GM18517 (cell line): ENCODE measurements at regions not wholly inside any gene's neighbourhood (a gene's known extent, or its start where the extent isn't known, plus 50 kb on each side); places are given as distances from the start of the nearest gene placed in this dataset.

Source experiments
- ATAC-seq: cut with Tn5 transposase; IDR thresholded peaks from one replicate; pipeline ENCODE4 v1.9.1; 2021; ENCODE audit warnings: mild to moderate bottlenecking, moderate library complexity; ENCODE audit not compliant: unreplicated experiment

GRCh38 chr16:86447228-86447627, 63.1 kb upstream of the FOXF1 start:
- ATAC-seq = no peak

GRCh38 chr16:86448306-86448890, 61.9 kb upstream of the FOXF1 start:
- no peak for ATAC-seq

DNA sequence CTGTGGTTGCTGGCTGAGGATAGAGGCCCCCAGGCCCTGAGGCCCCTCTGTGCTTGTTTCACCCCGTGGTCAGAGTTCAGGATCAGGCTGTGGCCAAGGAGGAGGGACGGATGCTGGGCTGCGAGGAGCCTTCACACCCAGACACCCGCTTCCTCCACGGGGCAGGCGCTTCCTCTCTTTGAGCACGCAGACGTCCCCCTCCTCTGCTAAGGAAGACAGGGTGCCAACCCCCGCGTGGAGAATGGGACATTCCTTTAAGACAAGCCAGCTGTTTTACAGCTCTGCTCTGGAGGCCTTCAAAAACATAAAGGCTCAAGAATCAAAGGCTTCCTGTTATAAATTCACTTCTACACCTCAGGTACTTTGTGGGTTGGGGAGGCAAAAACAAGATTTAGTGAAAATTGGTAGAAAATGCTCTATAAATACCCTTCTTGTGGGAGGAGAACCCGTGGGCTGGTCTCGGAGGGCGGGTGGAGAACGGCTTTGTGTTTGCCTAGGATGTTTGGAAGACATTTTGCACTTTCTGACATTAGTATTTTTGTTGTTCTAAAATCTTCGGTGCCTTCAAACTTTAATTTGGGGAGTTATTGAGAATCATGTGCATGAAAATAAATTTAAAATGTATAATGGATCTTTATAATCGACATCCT, 60.8 kb upstream of the FOXF1 start:
- ATAC-seq = no peak

GRCh38 chr16:86450691-86451090, 59.6 kb upstream of the FOXF1 start:
- ATAC-seq = no peak

GRCh38 chr16:86452451-86452850, 57.9 kb upstream of the FOXF1 start:
- no peak for ATAC-seq

GRCh38 chr16:86455116-86455515, 55.2 kb upstream of the FOXF1 start:
- no peak for ATAC-seq

- no peak for ATAC-seq
These were observed 54.7 kb upstream of the FOXF1 start for GRCh38 chr16:86455640-86456039.

DNA sequence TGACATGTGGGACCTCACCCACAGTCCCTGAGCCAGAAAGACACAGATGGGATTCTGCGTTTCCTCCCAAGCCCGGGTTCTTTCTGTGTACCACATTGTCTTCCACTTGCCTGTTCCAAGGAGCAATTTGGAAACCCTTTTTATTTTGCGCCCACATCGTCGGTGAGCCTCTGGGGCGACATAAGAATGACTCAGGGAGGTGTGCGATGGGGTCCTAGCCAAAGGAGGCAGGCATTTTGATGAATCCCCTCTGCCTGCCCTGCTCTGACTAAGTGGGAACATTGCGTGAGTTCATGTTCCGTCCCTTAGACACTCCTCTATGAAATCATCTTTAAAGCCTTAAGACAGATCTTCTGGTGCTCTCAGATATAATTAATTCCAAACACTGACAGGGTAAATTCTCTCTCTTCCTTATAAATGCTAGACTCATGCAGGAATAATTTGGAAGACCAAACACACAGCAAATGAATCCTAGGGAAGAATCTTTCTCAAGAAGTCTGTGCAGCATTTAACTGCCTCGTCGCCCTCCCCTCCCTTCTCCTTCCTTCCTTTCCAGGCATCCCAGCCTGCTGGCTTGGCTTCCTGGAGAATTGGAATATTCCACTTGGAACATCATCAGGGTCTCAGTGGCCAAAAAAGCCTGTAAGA, 52.7 kb upstream of the FOXF1 start:
- no peak for ATAC-seq

DNA sequence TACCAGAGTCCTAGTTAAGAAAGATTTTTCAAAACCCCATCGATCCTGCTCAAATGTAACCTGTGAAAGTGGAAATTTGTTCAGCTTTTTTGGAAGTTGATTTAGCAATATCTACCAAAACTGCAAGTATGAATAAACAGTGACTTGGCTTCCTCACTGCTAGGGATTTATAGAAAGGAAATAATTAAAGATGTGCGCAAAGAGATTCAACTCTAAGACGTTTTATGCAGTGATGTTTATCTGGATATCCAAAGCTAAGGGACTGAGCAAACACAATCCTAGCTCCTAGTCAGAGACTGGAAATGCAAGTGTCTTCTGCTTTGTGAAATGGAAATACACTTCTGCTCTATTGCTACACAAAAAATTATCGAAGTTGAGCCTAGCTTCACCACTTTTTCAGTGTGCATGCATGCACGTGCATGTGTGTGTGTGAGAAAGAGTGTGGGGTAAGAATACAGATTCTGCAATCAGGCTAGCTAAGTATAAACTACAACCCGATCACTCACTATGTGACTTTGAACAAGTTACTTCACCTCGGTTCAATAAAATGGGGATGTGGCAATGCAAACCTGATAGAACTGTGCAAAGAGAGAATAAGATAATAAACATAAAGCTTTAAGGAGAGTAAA, 52.1 kb upstream of the FOXF1 start:
- no peak for ATAC-seq

DNA sequence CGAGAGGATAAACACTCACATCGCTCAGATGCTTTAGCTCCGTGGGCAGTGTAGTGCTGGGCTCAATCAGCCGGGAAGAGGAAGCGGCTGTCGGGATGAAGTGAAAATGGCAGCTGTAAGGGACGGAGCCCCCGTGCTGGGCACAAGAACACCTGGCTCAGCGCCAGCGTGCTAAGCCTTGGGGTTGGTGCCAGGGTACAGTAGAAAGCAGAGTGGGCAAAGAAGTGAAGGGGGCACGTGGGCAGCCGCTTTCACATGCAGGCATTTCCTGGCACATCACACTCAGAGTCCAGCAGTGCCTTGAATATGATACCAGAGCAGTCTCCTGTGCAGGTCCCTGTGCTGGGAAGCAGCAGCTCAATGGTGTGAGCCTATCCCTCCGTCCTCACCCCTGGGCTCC, 51.1 kb upstream of the FOXF1 start:
- no peak for ATAC-seq
